ENCODE measurements at regions not wholly inside any gene's neighbourhood (a gene's known extent, or its start where the extent isn't known, plus 50 kb on each side); places are given as distances from the start of the nearest gene placed in this dataset.

GRCh38 chr17:53633856-53634255 lies 188.9 kb upstream of the KIF2B start:
- TF ChIP-seq, protein P1, sequence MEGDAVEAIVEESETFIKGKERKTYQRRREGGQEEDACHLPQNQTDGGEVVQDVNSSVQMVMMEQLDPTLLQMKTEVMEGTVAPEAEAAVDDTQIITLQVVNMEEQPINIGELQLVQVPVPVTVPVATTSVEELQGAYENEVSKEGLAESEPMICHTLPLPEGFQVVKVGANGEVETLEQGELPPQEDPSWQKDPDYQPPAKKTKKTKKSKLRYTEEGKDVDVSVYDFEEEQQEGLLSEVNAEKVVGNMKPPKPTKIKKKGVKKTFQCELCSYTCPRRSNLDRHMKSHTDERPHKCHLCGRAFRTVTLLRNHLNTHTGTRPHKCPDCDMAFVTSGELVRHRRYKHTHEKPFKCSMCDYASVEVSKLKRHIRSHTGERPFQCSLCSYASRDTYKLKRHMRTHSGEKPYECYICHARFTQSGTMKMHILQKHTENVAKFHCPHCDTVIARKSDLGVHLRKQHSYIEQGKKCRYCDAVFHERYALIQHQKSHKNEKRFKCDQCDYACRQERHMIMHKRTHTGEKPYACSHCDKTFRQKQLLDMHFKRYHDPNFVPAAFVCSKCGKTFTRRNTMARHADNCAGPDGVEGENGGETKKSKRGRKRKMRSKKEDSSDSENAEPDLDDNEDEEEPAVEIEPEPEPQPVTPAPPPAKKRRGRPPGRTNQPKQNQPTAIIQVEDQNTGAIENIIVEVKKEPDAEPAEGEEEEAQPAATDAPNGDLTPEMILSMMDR (IDR thresholded peaks at IDR 0.05), result no peak
- TF ChIP-seq REST (IDR thresholded peaks at IDR 0.05; ENCODE audit: insufficient read depth in 1 of 2, low read depth in 2 of 2, low read length in 1 of 2), result no peak

Measured in Panc1 (cell line).